Liver (tissue), 8 donors: ENCODE measurements at regions not wholly inside any gene's neighbourhood (a gene's known extent, or its start where the extent isn't known, plus 50 kb on each side); places are given as distances from the start of the nearest gene placed in this dataset.

ENCODE experiments used
- DNase-seq: peaks from one replicate; pipeline ENCODE4 v3.0.0-alpha.2; 2017; ENCODE audit warnings: low spot score
- H3K27ac ChIP-seq, 2 donors: one replicate each; pipeline ENCODE4 v1.7.0; 2013; ENCODE audit warnings: inconsistent platforms in 2 of 2, low read length in 2 of 2, control low read depth in 1 of 2, low read depth in 1 of 2, mild to moderate bottlenecking in 1 of 2
- H3K27me3 ChIP-seq, 4 donors: one replicate each; pipeline versions ENCODE4 v1.6.1 to v1.7.0; 2013; ENCODE audit warnings: low read length in 3 of 4, inconsistent platforms in 1 of 4, mild to moderate bottlenecking in 1 of 4, moderate library complexity in 1 of 4; ENCODE audit not compliant: control insufficient read depth in 4 of 4, insufficient read depth in 4 of 4
- H3K36me3 ChIP-seq, 4 donors: one replicate each; pipeline versions ENCODE4 v1.6.1 to v1.7.0; 2013; ENCODE audit warnings: low read length in 3 of 4, mild to moderate bottlenecking in 3 of 4, low read depth in 1 of 4, moderate library complexity in 1 of 4; ENCODE audit not compliant: control insufficient read depth in 4 of 4, insufficient read depth in 3 of 4
- H3K4me1 ChIP-seq, 4 donors: one replicate each; pipeline versions ENCODE4 v1.6.1 to v1.7.0; 2013; ENCODE audit warnings: low read length in 3 of 4, mild to moderate bottlenecking in 3 of 4, moderate library complexity in 1 of 4; ENCODE audit not compliant: control insufficient read depth in 4 of 4, insufficient read depth in 4 of 4
- H3K4me3 ChIP-seq, 3 donors: one replicate each; pipeline versions ENCODE4 v1.6.1 to v1.7.0; 2013; ENCODE audit warnings: low read length in 3 of 3, control low read depth in 1 of 3, low read depth in 1 of 3, mild to moderate bottlenecking in 1 of 3
- H3K9ac ChIP-seq, 2 donors: one replicate each; pipeline ENCODE4 v1.7.0; 2013; ENCODE audit warnings: low read length in 2 of 2, mild to moderate bottlenecking in 2 of 2, moderate library complexity in 2 of 2, control low read depth in 1 of 2, low read depth in 1 of 2
- H3K9me3 ChIP-seq, 4 donors: one replicate each; pipeline versions ENCODE4 v1.6.1 to v1.7.0; 2013; ENCODE audit warnings: low read length in 3 of 4; ENCODE audit not compliant: control insufficient read depth in 4 of 4
- EGR1 ChIP-seq, 2 donors: IDR thresholded peaks; 2 replicates each; pipeline ENCODE4 v1.6.1; 2016 to 2018; ENCODE audit warnings: antibody characterized with exemption in 2 of 2, low read depth in 2 of 2
- FOXA1 ChIP-seq: IDR thresholded peaks from 2 replicates; pipeline ENCODE4 v1.6.1; 2016; ENCODE audit warnings: antibody characterized with exemption
- FOXA2 ChIP-seq: IDR thresholded peaks from 2 replicates; pipeline ENCODE4 v1.6.1; 2016; ENCODE audit warnings: antibody characterized with exemption
- GABPA ChIP-seq, 2 donors: IDR thresholded peaks in 1 of 2; conservative IDR thresholded peaks in 1 of 2; 2 replicates each; pipeline ENCODE4 v1.6.1; 2016; ENCODE audit warnings: antibody characterized with exemption in 2 of 2, mild to moderate bottlenecking in 1 of 2, moderate library complexity in 1 of 2
- HNF4A ChIP-seq, 2 donors: conservative IDR thresholded peaks; 2 replicates each; pipeline ENCODE4 v1.6.1; 2016; ENCODE audit warnings: antibody characterized with exemption in 2 of 2, mild to moderate bottlenecking in 2 of 2
- HNF4G ChIP-seq: IDR thresholded peaks from 2 replicates; pipeline ENCODE4 v1.6.1; 2016; ENCODE audit warnings: antibody characterized with exemption
- JUND ChIP-seq, 2 donors: IDR thresholded peaks; 2 replicates each; pipeline ENCODE4 v1.6.1; 2016; ENCODE audit warnings: antibody characterized with exemption in 2 of 2
- NR2F2 ChIP-seq: IDR thresholded peaks from 2 replicates; pipeline ENCODE4 v1.6.1; 2016; ENCODE audit warnings: antibody characterized with exemption
- RAD21 ChIP-seq, 2 donors: IDR thresholded peaks; 2 replicates each; pipeline ENCODE4 v1.6.1; 2016; ENCODE audit warnings: antibody characterized with exemption in 2 of 2, mild to moderate bottlenecking in 2 of 2
- RXRA ChIP-seq, 2 donors: IDR thresholded peaks; 2 replicates each; pipeline ENCODE4 v1.6.1; 2017 to 2018; ENCODE audit warnings: antibody characterized with exemption in 2 of 2, mild to moderate bottlenecking in 1 of 2
- SP1 ChIP-seq: IDR thresholded peaks from 2 replicates; pipeline ENCODE4 v1.6.1; 2018; ENCODE audit warnings: antibody characterized with exemption, mild to moderate bottlenecking
- TAF1 ChIP-seq: conservative IDR thresholded peaks from 2 replicates; pipeline ENCODE4 v1.6.1; 2016; ENCODE audit warnings: antibody characterized with exemption, mild to moderate bottlenecking
- YY1 ChIP-seq: IDR thresholded peaks from 2 replicates; pipeline ENCODE4 v1.6.1; 2016; ENCODE audit warnings: antibody characterized with exemption, mild to moderate bottlenecking
- whole genome bisulfite sequencing: extraction: QIAGEN DNeasy Blood & Tissue Kit; methylation state at CpG from one replicate; pipeline ENCODE4 v1.1.7; 2013; 5-methylcytosine and 5-hydroxymethylcytosine counted together
- TF ChIP-seq, protein P1 (sequence below): fragments of 150-350 bp; IDR thresholded peaks from 2 replicates; pipeline ENCODE4 v1.5.1; 2017; ENCODE audit warnings: improper control_type of control experiment, low read depth, low read length; ENCODE audit not compliant: missing input control
- TF ChIP-seq, protein P2 (sequence below): IDR thresholded peaks from 2 replicates; pipeline ENCODE4 v1.6.1; 2016; ENCODE audit warnings: antibody characterized with exemption, mild to moderate bottlenecking
- TF ChIP-seq, protein P3 (sequence below): IDR thresholded peaks from 2 replicates; pipeline ENCODE4 v1.6.1; 2016; ENCODE audit warnings: antibody characterized with exemption
- TF ChIP-seq, protein P4 (sequence below): IDR thresholded peaks from 2 replicates; pipeline ENCODE4 v1.6.1; 2016; ENCODE audit warnings: antibody characterized with exemption
- donor health status: healthy.
- donor health status: healthy.
- donor health status: healthy.
- donor health status: healthy.
- donor health status: healthy.

DNA sequence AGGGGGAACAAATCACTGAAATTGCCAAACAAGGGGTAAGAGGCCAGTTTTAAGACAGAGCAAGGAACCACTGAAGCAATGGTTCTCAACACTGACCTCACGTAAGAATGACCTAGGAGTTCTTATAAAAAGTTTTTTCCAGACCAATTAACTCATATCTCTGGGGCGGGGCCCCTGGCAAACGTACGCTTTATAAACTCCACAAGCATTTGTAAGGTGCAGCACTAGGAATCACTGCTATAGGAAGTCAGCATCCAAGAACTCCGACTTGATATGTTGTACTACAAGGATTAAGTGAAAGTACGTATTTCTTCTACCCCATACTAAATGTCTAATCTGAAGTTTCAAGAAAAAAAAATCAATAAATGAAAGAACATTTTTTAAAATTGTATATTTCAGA, 269.9 kb downstream of the RCHY1 start:
- H3K36me3 ChIP-seq = no peaks in the 10 kb centered on the region
- peaks cover 0 to under 1% (median 0%) of the 10 kb centered on the region in 4 donors for H3K9me3 ChIP-seq
- H3K4me1 ChIP-seq = no peaks in the 10 kb centered on the region
- TF ChIP-seq, protein P1, sequence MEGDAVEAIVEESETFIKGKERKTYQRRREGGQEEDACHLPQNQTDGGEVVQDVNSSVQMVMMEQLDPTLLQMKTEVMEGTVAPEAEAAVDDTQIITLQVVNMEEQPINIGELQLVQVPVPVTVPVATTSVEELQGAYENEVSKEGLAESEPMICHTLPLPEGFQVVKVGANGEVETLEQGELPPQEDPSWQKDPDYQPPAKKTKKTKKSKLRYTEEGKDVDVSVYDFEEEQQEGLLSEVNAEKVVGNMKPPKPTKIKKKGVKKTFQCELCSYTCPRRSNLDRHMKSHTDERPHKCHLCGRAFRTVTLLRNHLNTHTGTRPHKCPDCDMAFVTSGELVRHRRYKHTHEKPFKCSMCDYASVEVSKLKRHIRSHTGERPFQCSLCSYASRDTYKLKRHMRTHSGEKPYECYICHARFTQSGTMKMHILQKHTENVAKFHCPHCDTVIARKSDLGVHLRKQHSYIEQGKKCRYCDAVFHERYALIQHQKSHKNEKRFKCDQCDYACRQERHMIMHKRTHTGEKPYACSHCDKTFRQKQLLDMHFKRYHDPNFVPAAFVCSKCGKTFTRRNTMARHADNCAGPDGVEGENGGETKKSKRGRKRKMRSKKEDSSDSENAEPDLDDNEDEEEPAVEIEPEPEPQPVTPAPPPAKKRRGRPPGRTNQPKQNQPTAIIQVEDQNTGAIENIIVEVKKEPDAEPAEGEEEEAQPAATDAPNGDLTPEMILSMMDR = no peak
- TF ChIP-seq, protein P2, sequence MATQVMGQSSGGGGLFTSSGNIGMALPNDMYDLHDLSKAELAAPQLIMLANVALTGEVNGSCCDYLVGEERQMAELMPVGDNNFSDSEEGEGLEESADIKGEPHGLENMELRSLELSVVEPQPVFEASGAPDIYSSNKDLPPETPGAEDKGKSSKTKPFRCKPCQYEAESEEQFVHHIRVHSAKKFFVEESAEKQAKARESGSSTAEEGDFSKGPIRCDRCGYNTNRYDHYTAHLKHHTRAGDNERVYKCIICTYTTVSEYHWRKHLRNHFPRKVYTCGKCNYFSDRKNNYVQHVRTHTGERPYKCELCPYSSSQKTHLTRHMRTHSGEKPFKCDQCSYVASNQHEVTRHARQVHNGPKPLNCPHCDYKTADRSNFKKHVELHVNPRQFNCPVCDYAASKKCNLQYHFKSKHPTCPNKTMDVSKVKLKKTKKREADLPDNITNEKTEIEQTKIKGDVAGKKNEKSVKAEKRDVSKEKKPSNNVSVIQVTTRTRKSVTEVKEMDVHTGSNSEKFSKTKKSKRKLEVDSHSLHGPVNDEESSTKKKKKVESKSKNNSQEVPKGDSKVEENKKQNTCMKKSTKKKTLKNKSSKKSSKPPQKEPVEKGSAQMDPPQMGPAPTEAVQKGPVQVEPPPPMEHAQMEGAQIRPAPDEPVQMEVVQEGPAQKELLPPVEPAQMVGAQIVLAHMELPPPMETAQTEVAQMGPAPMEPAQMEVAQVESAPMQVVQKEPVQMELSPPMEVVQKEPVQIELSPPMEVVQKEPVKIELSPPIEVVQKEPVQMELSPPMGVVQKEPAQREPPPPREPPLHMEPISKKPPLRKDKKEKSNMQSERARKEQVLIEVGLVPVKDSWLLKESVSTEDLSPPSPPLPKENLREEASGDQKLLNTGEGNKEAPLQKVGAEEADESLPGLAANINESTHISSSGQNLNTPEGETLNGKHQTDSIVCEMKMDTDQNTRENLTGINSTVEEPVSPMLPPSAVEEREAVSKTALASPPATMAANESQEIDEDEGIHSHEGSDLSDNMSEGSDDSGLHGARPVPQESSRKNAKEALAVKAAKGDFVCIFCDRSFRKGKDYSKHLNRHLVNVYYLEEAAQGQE = no peak
- no peak for TF ChIP-seq FOXA1
- TF ChIP-seq RXRA (IDR thresholded peaks at IDR 0.05) = no peak
- no peak for DNase-seq
- no peak overlapping the region for H3K4me3 ChIP-seq
- H3K27me3 ChIP-seq = no peaks in the 10 kb centered on the region
- no peak overlapping the region for H3K27ac ChIP-seq
- no peak overlapping the region for H3K9ac ChIP-seq
- 81% methylated on average over 6 of the region's 6 CpGs for WGBS

DNA sequence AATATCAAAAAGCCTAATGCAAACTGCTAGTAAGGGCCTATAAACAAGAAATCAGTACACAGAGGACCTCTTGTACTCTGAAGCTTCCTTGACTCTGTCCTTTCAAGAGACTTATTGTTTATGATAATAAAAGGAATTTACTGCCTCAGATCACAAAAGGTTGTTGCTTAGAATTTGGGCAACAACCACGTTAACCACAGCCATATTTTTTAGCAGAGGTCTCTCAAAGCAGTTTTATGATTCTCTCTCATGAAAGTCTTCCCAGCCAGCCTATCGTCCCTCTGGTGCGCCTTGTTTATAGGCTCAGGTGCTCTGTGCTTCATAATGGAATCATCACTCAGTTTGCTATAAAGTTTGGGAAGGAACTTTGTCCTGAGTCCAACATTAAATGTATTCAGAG, 270.6 kb downstream of the RCHY1 start:
- WGBS = 58% methylated on average over 3 of the region's 3 CpGs
- Histone ChIP-seq H3K36me3 (no peaks in the 10 kb centered on the region), H3K9me3 (peaks cover 0 to 2% (median 0%) of the 10 kb centered on the region in 4 donors), H3K27ac (no peak overlapping the region), H3K27me3 (no peaks in the 10 kb centered on the region), H3K4me1 (no peaks in the 10 kb centered on the region), H3K4me3 (no peak overlapping the region), H3K9ac (no peak overlapping the region)
- TF ChIP-seq YY1 = no peak
- TF ChIP-seq, protein P1 = no peak
- TF ChIP-seq NR2F2 = no peak
- no peak for TF ChIP-seq TAF1
- TF ChIP-seq, protein P3, sequence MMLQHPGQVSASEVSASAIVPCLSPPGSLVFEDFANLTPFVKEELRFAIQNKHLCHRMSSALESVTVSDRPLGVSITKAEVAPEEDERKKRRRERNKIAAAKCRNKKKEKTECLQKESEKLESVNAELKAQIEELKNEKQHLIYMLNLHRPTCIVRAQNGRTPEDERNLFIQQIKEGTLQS = no peak
- no peak for TF ChIP-seq HNF4A (conservative IDR thresholded peaks at IDR 0.05)
- TF ChIP-seq SP1 = no peak
- no peak for TF ChIP-seq JUND (IDR thresholded peaks at IDR 0.05)
- no peak for TF ChIP-seq RAD21 (IDR thresholded peaks at IDR 0.05)
- TF ChIP-seq RXRA (IDR thresholded peaks at IDR 0.05) = no peak
- TF ChIP-seq, protein P4, sequence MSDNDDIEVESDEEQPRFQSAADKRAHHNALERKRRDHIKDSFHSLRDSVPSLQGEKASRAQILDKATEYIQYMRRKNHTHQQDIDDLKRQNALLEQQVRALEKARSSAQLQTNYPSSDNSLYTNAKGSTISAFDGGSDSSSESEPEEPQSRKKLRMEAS = no peak
- TF ChIP-seq GABPA (IDR thresholded peaks at IDR 0.05 in 1 of 2, conservative IDR thresholded peaks at IDR 0.05 in 1 of 2) = no peak
- no peak for TF ChIP-seq EGR1 (IDR thresholded peaks at IDR 0.05; ENCODE audit: low read depth in 2 of 2)
- TF ChIP-seq FOXA1 = no peak
- no peak for TF ChIP-seq FOXA2
- TF ChIP-seq HNF4G = no peak
- no peak for DNase-seq
